Activated CD4-positive, alpha-beta memory T cell treated with anti-CD3 and anti-CD28 coated beads, Interleukin-2, amount 10 ng/mL, durations not matched to agents 7 days and 5 days (primary cell): ENCODE measurements at regions not wholly inside any gene's neighbourhood (a gene's known extent, or its start where the extent isn't known, plus 50 kb on each side); places are given as distances from the start of the nearest gene placed in this dataset.

Experiments
- CTCF ChIA-PET: fragments of 350-600 bp; sonication (Branson Sonifier 250); formaldehyde crosslinking; loops from one replicate; lab custom pipeline; 2021; ENCODE audit warnings: antibody characterized with exemption, inconsistent platforms; lab: Charles Lee
- POLR2A ChIA-PET: fragments of 350-600 bp; sonication (Branson Sonifier 250); formaldehyde crosslinking; loops from one replicate; lab custom pipeline; 2021; ENCODE audit warnings: antibody characterized with exemption; lab: Charles Lee
- DNase-seq: peaks from one replicate; pipeline ENCODE4 v3.0.0-alpha.2; 2020
- H3K27ac Mint-ChIP-seq: one replicate; pipeline ENCODE4 v1.8.0; 2021; ENCODE audit warnings: mild to moderate bottlenecking, mixed read lengths
- H3K27me3 Mint-ChIP-seq: one replicate; pipeline ENCODE4 v1.8.0; 2021; ENCODE audit warnings: mixed read lengths
- H3K36me3 Mint-ChIP-seq: one replicate; pipeline ENCODE4 v1.8.0; 2021; ENCODE audit warnings: low read depth, mixed read lengths
- H3K4me1 Mint-ChIP-seq: one replicate; pipeline ENCODE4 v1.8.0; 2021; ENCODE audit warnings: mixed read lengths
- H3K4me3 Mint-ChIP-seq: one replicate; pipeline ENCODE4 v1.8.0; 2021; ENCODE audit warnings: mild to moderate bottlenecking, mixed read lengths
- H3K9me3 Mint-ChIP-seq: one replicate; pipeline ENCODE4 v1.8.0; 2021; ENCODE audit warnings: mixed read lengths

DNA sequence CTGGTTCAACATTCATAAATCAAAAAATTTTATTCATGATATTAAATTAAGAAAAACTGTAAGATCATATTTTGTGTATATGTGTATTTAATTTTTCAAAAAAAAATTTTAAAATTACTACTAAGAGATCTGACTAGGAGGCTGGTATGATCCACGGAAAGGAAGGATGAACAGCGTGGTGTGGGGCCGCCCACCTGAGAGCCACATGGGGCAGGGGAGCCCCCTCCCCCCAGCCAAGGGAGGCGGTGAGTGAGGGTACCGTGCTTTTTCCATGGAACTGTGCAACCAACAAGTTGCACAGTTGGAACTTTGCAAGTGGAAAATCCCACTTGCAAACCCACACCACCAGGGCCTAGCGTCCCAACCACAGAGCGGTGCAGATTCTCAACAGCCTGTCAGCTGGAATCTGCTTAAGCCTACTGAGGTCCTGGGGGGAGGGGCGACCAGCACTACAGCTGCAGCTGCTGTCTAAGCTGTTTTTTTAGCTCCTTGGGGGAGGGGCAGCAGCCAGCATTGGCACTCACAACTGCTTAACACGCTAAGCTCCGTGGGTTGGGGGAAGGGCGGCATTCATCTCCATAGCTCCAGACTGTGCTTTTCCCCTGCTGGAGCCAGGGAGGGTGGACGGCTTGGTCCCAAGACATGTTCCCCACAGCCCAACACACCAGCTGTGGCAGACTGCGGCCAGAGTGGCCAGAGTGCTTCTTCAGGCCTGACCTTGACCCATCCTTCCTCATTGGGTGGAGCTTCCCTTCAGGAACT, 94.2 kb upstream of the IGFBP3 start:
- ChIA-PET POLR2A (no interaction called here), CTCF (no interaction called here)
- Mint-ChIP-seq H3K36me3 (no peaks in the 10 kb centered on the region), H3K4me1 (no peaks in the 10 kb centered on the region), H3K27me3 (peaks cover 4% of the 10 kb centered on the region), H3K9me3 (no peaks in the 10 kb centered on the region), H3K27ac (no peak overlapping the region), H3K4me3 (no peak overlapping the region)
- DNase-seq = no peak

DNA sequence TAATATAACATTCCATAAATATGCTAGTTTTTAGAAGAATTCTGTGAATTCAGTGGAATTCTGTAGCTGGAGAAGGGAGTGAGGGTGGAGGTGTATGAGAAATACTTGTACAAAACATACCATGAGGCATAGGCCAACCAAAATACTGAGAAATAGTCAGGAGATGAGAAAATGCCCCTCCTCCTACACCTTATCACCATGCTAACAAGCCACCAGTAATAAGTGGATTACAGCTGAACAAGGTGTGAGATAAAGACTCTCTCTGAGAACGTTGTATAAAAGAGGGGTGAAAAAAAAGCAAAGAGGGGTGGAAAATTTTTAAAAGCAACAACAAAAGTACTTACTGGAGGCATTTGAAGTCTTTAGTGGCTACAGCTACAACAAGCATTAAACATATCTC, 90.4 kb upstream of the IGFBP3 start:
- ChIA-PET POLR2A (no interaction called here), CTCF (no interaction called here)
- no peak for DNase-seq
- Mint-ChIP-seq H3K27me3 (no peaks in the 10 kb centered on the region), H3K4me3 (no peak overlapping the region), H3K4me1 (no peaks in the 10 kb centered on the region), H3K36me3 (no peaks in the 10 kb centered on the region), H3K9me3 (no peaks in the 10 kb centered on the region), H3K27ac (no peak overlapping the region)

DNA sequence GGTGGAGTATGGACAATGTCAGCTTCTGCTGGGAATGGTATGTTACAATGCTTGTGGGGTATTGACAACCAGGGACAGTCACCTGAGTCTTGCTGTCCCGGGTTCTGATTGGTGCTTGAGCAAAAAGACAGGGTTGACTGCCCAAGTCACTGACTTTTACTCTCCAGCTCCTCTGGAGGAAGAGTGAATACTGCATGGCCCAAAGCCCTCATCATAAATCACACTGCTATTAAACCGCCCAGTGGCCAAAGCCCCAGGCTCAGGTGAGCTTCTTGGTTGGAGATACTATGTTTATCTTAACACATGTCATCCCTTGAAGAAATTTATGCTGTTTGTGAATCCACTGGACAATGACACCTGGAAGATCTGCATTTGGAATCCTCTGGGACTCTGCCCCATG, 90.0 kb upstream of the IGFBP3 start:
- ChIA-PET CTCF (no interaction called here), POLR2A (no interaction called here)
- Mint-ChIP-seq H3K27me3 (no peaks in the 10 kb centered on the region), H3K4me3 (no peak overlapping the region), H3K36me3 (no peaks in the 10 kb centered on the region), H3K4me1 (no peaks in the 10 kb centered on the region), H3K27ac (no peak overlapping the region), H3K9me3 (no peaks in the 10 kb centered on the region)
- no peak for DNase-seq

DNA sequence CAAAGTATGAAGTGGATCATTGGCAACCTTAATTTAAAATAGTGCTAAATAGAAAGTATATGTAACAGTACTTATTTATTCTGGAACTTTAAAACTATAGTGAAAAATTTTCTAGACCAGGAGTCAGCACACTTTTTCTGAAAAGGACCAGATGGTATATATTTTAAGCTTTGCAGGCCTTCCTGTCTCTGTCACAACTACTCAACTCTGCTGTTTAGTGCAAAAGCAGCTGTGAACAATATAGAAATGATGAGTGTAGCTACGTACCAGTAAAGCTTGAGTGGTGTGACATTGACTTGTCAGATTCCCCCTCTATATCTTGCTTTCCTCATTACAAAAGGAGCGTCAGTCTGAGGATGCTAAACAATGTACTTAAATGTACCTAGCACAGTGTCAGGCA, 88.1 kb upstream of the IGFBP3 start:
- Mint-ChIP-seq H3K9me3 (no peaks in the 10 kb centered on the region), H3K4me3 (no peak overlapping the region), H3K27ac (no peak overlapping the region), H3K36me3 (no peaks in the 10 kb centered on the region), H3K27me3 (no peaks in the 10 kb centered on the region), H3K4me1 (no peaks in the 10 kb centered on the region)
- ChIA-PET CTCF (interaction anchor here (0.6 kb wide), 1 partner anchor 88 kb away, joined by 3 read pairs; the partner anchor contains the start of gene IGFBP3), POLR2A (no interaction called here)
- no peak for DNase-seq

DNA sequence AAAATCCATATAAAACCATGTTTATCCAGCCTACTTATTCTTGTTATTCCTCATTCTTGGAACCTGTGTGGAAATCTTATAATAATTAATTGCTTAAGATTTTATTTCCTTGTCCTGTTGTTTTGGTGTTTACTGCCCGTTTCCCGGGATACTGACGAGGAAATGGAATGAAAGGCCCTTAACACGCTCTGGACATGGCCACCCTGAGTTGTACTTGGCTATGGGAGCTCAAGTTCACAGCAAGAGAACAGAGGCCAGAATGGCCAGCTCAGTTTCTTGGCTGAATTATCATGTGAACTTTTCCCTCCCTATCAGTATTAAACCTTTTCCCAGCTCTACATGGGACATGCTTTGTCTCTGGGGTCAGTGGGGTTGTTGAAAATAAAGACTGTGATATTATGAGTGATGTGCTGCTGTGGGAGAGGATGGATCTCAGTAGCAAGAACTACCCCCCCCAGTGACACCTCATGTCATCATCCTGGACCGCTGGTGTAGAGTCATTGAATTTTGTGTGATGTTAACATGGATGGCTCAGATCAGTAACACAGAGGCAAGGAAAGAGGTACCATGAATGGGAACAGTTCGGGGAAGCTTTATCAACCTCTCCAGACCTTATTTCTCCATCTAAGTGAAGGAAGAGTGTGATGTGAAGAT, 87.0 kb upstream of the IGFBP3 start:
- Mint-ChIP-seq H3K9me3 (peaks cover 2% of the 10 kb centered on the region), H3K4me3 (no peak overlapping the region), H3K36me3 (no peaks in the 10 kb centered on the region), H3K4me1 (no peaks in the 10 kb centered on the region), H3K27me3 (no peaks in the 10 kb centered on the region), H3K27ac (no peak overlapping the region)
- no peak for DNase-seq
- CTCF ChIA-PET = no interaction called here
- POLR2A ChIA-PET = no interaction called here

DNA sequence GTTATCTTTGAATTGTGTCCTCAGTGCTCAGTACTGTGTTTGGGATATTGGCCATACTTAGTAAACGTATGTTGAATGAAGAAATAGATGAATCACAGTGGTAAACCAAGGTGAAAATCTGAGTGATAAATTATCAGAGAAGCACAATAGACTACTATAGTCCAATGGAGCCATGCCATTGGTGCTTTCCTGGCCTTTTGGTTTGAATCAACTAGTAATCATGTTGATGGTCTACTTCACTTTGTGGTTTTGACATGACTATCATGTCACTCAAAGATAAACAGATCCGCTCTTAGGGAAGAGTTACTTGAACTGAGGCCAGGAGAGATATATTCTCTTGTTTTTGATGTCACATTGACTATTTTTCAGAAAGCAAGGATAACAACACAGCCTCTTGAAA, 86.1 kb upstream of the IGFBP3 start:
- POLR2A ChIA-PET = no interaction called here
- no peaks in the 10 kb centered on the region for H3K4me1 Mint-ChIP-seq
- no peaks in the 10 kb centered on the region for H3K27me3 Mint-ChIP-seq
- peaks cover 2% of the 10 kb centered on the region for H3K9me3 Mint-ChIP-seq
- no peaks in the 10 kb centered on the region for H3K36me3 Mint-ChIP-seq
- no peak overlapping the region for H3K27ac Mint-ChIP-seq
- CTCF ChIA-PET = no interaction called here
- no peak for DNase-seq
- H3K4me3 Mint-ChIP-seq = no peak overlapping the region

DNA sequence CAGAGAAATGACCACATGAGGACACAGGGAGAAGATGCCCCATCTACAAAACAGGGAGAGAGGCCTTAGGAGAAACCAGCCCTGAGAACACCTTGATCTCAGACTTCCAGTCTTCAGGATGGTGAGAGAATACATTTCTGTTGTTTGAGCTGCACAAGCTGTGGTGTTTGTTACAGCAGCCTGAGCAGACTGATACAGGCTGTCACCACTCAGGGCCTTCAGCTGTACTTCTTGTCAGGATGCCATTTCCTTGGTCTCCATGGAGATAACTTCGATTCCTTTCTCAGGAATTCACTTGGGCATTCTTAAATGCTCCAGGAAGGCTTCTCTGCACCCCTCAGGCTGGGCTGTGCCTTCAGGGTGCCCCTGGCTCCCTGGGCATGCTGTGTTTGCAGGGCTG, 85.7 kb upstream of the IGFBP3 start:
- Mint-ChIP-seq H3K4me3 (no peak overlapping the region), H3K27ac (no peak overlapping the region)
- POLR2A ChIA-PET = no interaction called here

DNA sequence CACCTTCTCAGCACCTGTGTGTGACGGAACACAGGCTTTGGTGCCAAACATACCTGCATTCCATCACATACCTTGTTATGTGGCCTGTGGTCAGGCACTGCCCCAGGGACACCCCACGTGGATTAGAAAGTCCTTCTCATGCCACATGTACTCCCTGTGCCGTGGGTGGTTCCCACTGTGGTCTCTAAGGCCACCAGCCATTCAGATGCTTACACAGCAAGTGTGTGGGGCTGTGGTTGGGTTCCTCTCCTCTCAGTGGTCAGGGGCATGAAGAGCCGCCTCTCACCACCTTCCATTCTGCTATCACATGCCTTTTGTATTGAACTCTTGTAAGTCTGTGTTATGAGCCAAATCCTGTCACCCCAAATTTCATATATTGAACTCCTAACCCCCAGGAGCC, 85.1 kb upstream of the IGFBP3 start:
- DNase-seq = no peak
- Mint-ChIP-seq H3K4me1 (no peaks in the 10 kb centered on the region), H3K9me3 (peaks cover 2% of the 10 kb centered on the region), H3K4me3 (no peak overlapping the region), H3K27me3 (no peaks in the 10 kb centered on the region), H3K36me3 (no peaks in the 10 kb centered on the region), H3K27ac (no peak overlapping the region)
- CTCF ChIA-PET = no interaction called here
- POLR2A ChIA-PET = no interaction called here

More for the DNA sequence above, 85.7 kb upstream of the IGFBP3 start:
- H3K4me1 Mint-ChIP-seq = no peaks in the 10 kb centered on the region
- CTCF ChIA-PET = no interaction called here
- H3K9me3 Mint-ChIP-seq = peaks cover 2% of the 10 kb centered on the region
- no peak for DNase-seq
- no peaks in the 10 kb centered on the region for H3K27me3 Mint-ChIP-seq
- H3K36me3 Mint-ChIP-seq = no peaks in the 10 kb centered on the region

DNA sequence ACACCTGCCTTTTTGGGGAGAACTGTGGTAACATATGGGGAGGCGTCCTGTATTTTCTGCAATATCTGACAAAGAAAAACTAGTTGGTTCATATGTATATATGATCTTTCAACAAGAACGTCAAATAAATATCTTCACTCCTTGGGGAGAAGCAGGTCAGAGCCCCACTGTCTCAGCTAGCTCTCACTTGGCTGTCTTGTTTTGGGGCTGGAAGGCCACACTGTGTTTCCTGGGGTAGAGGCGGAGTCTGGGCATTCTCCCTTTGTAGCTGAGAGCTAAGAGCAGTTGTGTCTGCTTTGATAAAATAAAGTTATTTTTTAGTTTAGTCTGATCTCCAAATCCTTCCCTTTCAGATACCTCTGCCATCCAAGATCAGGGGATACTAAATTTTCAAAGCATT, 83.9 kb upstream of the IGFBP3 start:
- Mint-ChIP-seq H3K27ac (no peak overlapping the region), H3K36me3 (no peaks in the 10 kb centered on the region), H3K4me1 (no peaks in the 10 kb centered on the region), H3K4me3 (no peak overlapping the region), H3K27me3 (no peaks in the 10 kb centered on the region), H3K9me3 (peaks cover 4% of the 10 kb centered on the region)
- ChIA-PET CTCF (no interaction called here), POLR2A (no interaction called here)
- DNase-seq = no peak

DNA sequence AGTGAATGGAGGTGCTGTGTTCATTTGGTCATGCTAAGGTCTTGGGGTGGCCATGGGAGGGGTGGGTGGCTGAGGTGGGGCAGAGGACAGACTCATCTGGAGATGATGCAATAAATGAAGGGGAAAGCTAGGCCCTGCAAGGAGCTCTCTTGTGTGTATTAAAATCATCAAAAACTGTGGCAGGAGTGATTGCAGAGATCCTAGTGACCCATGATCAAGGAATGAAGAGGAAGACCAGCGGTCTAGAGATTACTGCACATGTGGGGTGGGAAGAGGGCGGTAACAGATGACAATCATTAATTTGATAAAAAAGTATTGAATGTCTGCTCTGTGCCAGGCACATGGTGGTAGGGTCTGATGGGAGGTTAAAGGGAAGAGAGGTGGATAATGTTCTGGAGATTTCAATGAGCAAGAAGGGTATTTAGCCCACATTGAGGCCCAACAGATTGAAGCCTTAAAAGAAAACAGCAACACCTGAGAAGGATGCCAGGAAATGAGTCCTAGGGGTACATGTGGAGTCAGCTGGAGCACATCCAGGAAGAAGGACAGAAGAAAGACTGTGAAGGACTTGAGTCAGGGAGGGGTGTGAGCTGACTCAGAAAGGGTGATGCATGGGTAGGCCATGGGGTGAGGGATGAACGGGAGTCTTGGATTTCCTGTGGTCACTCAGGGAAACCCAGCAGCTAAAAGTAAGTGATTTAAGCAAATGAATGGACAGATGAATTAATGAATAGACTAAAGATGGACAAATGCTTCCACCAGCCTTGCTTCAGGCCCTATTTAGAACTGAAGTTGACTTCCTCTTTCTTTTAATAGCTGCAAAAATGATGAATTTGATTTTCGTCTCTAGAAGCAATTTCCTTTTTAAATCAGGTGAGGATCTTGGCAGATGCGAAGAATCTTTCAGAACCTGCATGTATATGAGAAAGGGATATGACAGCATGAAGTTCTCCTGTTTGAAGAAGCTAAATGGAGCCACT, 83.1 kb upstream of the IGFBP3 start:
- Mint-ChIP-seq H3K27ac (no peak overlapping the region), H3K27me3 (no peaks in the 10 kb centered on the region), H3K4me1 (no peaks in the 10 kb centered on the region), H3K9me3 (peaks cover 4% of the 10 kb centered on the region), H3K4me3 (no peak overlapping the region), H3K36me3 (no peaks in the 10 kb centered on the region)
- CTCF ChIA-PET = no interaction called here
- DNase-seq = no peak
- POLR2A ChIA-PET = no interaction called here

DNA sequence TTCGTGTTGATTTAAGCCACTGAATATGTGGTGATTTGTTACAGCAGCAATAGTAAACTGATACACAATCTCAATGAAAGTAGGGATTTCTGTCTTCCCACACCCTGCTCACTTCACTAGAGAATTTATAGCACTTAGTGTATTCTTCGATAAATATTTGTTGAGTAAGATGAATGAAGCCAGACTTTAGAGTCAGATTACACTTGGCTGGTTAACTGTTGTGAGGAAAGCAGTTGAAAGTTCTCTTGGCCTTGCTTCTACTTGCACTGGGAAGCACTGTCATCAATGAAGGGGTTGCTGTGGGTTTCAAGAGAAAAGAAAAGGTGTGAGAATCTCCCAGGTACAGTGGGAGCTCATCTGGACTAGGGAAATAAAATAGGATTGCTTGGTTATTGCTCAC, 82.1 kb upstream of the IGFBP3 start:
- POLR2A ChIA-PET = no interaction called here
- Mint-ChIP-seq H3K9me3 (peaks cover 4% of the 10 kb centered on the region), H3K27ac (no peak overlapping the region), H3K27me3 (no peaks in the 10 kb centered on the region), H3K4me1 (no peaks in the 10 kb centered on the region), H3K36me3 (no peaks in the 10 kb centered on the region), H3K4me3 (no peak overlapping the region)
- no peak for DNase-seq
- CTCF ChIA-PET = no interaction called here

DNA sequence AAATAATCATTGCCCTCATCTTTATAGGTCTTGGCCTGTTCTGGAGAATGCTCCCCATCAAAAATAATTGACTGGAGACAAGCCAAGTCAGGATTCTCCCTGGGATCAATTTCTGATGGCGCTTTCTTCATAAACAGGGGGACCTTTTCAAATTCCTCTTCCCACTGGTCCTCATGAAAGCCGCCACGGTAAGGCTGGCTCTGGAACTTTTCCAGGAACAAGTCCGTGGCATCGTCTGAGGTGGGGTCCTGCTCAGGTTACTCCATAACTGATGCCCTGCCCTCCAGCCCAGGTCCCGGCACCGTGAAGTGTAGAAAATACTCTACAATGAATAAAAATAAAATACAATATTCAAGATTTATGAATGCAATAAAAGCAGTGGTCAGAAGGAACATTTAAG, 79.4 kb upstream of the IGFBP3 start:
- no peaks in the 10 kb centered on the region for H3K36me3 Mint-ChIP-seq
- H3K27ac Mint-ChIP-seq = no peak overlapping the region
- no peaks in the 10 kb centered on the region for H3K27me3 Mint-ChIP-seq
- ChIA-PET POLR2A (no interaction called here), CTCF (no interaction called here)
- no peak overlapping the region for H3K4me3 Mint-ChIP-seq
- peaks cover 15% of the 10 kb centered on the region for H3K9me3 Mint-ChIP-seq
- no peaks in the 10 kb centered on the region for H3K4me1 Mint-ChIP-seq
- DNase-seq = no peak

DNA sequence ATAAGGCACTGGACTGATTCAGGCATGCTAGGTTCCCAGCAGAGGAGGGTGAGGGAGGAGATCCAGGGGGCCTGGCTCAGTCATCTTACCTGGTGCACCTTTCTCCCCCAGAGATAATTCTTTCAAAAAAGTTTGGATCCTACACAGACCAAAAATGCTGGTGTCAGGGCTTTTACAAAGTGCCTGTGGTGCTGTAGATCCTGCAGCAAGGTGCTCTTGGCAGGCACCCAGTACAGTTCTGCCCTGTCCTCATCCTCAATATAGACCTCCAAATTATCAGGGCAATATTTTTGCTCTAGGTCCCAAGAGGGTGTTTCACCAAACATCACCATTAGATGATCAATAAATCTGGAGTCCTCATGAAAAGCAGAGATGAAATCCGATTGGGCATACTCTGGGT, 78.5 kb upstream of the IGFBP3 start:
- no peaks in the 10 kb centered on the region for H3K36me3 Mint-ChIP-seq
- DNase-seq = no peak
- peaks cover 15% of the 10 kb centered on the region for H3K9me3 Mint-ChIP-seq
- ChIA-PET CTCF (no interaction called here), POLR2A (no interaction called here)
- H3K27ac Mint-ChIP-seq = no peak overlapping the region
- H3K4me1 Mint-ChIP-seq = no peaks in the 10 kb centered on the region
- H3K4me3 Mint-ChIP-seq = no peak overlapping the region
- no peaks in the 10 kb centered on the region for H3K27me3 Mint-ChIP-seq
